PC-9 (cell line): ENCODE measurements at regions not wholly inside any gene's neighbourhood (a gene's known extent, or its start where the extent isn't known, plus 50 kb on each side); places are given as distances from the start of the nearest gene placed in this dataset.

Source experiments
- CTCF ChIP-seq: fragments of 200-600 bp; sonication (generic); conservative IDR thresholded peaks from 2 replicates; pipeline ENCODE4 v1.6.1; 2017; ENCODE audit warnings: mixed run types, antibody characterized with exemption, mild to moderate bottlenecking, moderate library complexity
- EZH2 ChIP-seq: fragments of 200-600 bp; sonication (generic); IDR thresholded peaks from 2 replicates; pipeline ENCODE4 v1.8.0; 2017; ENCODE audit warnings: antibody characterized with exemption, low read depth

DNA sequence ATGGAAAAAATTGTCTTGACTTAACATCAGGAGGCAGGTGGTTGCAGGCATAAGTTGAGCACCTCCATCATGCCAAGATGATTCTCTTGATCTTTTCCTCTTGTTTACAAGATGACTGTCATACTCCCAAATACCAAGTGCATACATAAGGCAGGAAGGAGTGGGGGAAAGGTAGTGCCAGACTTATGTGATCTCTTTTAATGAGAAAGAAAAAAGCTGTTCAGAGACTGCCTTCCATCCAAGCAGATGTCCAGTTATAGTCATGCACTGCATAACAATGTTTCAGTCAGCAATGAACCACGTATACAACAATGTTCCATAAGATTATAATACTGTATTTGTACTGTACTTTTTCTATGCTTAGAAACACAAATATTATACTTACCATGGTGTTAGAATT, 135.7 kb downstream of the EHF start:
- TF ChIP-seq CTCF, result no peak
- TF ChIP-seq EZH2, result no peak
